HG02884 (cell line): ENCODE measurements at regions not wholly inside any gene's neighbourhood (a gene's known extent, or its start where the extent isn't known, plus 50 kb on each side); places are given as distances from the start of the nearest gene placed in this dataset.

Experiments
- ATAC-seq: cut with Tn5 transposase; IDR thresholded peaks from one replicate; pipeline ENCODE4 v1.9.1; 2021; ENCODE audit warnings: mild to moderate bottlenecking, moderate library complexity; ENCODE audit not compliant: unreplicated experiment

GRCh38 chr5:175246889-175247520, 197.0 kb downstream of the DRD1 start:
- ATAC-seq: no peak

GRCh38 chr5:175246242-175246888, 197.6 kb downstream of the DRD1 start:
- ATAC-seq: no peak

GRCh38 chr5:175243441-175243840, 200.5 kb downstream of the DRD1 start:
- ATAC-seq: no peak

- no peak for ATAC-seq
Measured at GRCh38 chr5:175242207-175242606, 201.8 kb downstream of the DRD1 start.

- no peak for ATAC-seq
Measured at GRCh38 chr5:175238326-175238725, 205.7 kb downstream of the DRD1 start.

GRCh38 chr5:175236176-175236575, 207.8 kb downstream of the DRD1 start:
- ATAC-seq: no peak

GRCh38 chr5:175235251-175235960, 208.6 kb downstream of the DRD1 start:
- no peak for ATAC-seq

- ATAC-seq: no peak
Measured at GRCh38 chr5:175230299-175230698, 213.7 kb downstream of the DRD1 start.

- ATAC-seq: no peak
Measured at GRCh38 chr5:175226506-175226905, 217.5 kb downstream of the DRD1 start.

- ATAC-seq: no peak
Measured at GRCh38 chr5:175223291-175223690, 220.7 kb downstream of the DRD1 start.

- no peak for ATAC-seq
Measured at GRCh38 chr5:175222621-175223020, 221.4 kb downstream of the DRD1 start.

- ATAC-seq: no peak
Measured at GRCh38 chr5:175220549-175220948, 223.4 kb downstream of the DRD1 start.

GRCh38 chr5:175219366-175219765, 224.6 kb downstream of the DRD1 start:
- no peak for ATAC-seq

- no peak for ATAC-seq
Measured at GRCh38 chr5:175216991-175217390, 227.0 kb downstream of the DRD1 start.

- no peak for ATAC-seq
Measured at GRCh38 chr5:175215906-175216305, 228.1 kb downstream of the DRD1 start.

- ATAC-seq: no peak
Measured at GRCh38 chr5:175214152-175214551, 229.8 kb downstream of the DRD1 start.

- no peak for ATAC-seq
Measured at GRCh38 chr5:175211956-175212756, 231.8 kb downstream of the DRD1 start.

- ATAC-seq: no peak
Measured at GRCh38 chr5:175207321-175208040, 236.5 kb downstream of the DRD1 start.

GRCh38 chr5:175206669-175207068, 237.3 kb downstream of the DRD1 start:
- no peak for ATAC-seq

- ATAC-seq: no peak
Measured at GRCh38 chr5:175202463-175203068, 241.4 kb downstream of the DRD1 start.
